Activated CD4-positive, alpha-beta T cell treated with anti-CD3 and anti-CD28 coated beads, Interleukin-10, Interleukin-2, amounts not matched to agents 100 ng/mL and 50 ng/mL, durations not matched to agents 16 hours and 8 hours (primary cell): ENCODE measurements at regions not wholly inside any gene's neighbourhood (a gene's known extent, or its start where the extent isn't known, plus 50 kb on each side); places are given as distances from the start of the nearest gene placed in this dataset.
"Not testable (repeated sequence)": the region's sequence is repeated elsewhere in the genome, so short reads cannot be mapped to it uniquely, and the experiment has no call there.

ENCODE experiments used
- DNase-seq: peaks from one replicate; pipeline ENCODE4 v3.0.0-alpha.2; 2020

DNA sequence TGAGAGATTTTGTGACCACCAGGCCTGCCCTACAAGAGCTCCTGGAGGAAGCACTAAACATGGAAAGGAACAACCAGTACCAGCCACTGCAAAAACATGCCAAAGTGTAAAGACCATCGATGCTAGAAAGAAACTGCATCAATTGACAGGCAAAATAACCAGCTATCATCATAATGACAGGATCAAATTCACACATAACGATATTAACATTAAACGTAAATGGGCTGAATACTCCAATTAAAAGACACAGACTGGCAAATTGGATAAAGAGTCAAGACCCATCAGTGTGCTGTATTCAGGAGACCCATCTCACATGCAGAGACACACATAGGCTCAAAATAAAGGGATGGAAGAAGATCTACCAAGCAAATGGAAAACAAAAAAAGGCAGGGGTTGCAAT, 182.4 kb downstream of the PRELID2 start:
- DNase-seq, result not testable (repeated sequence)

DNA sequence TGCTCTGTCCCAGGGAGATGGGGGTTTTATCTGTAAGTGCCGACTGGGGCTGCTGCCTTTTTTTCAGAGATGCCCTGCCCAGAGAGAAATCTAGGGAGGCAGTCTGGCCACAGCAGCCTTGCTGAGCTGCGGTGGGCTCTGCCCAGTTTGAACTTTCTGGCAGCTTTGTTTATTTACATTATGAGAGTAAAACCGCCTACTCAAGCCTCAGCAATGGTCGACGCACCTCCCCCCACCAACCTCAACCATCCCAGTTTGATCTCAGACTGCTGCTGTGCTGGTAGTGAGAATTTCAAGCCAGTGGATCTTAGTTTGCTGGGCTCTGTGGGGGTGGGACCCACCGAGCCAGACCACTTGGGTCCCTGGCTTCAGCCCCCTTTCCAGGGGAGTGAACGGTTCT, 188.0 kb downstream of the PRELID2 start:
- not testable (repeated sequence) for DNase-seq

DNA sequence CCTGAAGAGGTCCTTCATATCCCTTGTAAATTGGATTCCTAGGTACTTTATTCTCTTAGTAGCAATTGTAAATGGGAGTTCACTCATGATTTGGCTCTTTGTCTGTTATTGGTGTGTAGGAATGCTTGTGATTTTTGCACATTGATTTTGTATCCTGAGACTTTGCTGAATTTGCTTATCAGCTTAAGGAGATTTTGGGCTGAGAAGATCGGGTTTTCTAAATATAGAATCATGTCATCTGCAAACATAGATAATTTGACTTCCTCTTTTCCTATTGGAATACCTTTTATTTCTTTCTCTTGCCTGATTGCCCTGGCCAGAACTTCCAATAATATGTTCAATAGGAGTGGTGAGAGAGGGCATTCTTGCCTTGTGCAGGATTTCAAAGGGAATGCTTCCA, 191.9 kb downstream of the PRELID2 start:
- DNase-seq, result not testable (repeated sequence)

- DNase-seq, result no peak
These were observed 197.7 kb downstream of the PRELID2 start for GRCh38 chr5:145637396-145637795.

- DNase-seq, result no peak
These were observed 198.8 kb downstream of the PRELID2 start for GRCh38 chr5:145636371-145636770.

DNA sequence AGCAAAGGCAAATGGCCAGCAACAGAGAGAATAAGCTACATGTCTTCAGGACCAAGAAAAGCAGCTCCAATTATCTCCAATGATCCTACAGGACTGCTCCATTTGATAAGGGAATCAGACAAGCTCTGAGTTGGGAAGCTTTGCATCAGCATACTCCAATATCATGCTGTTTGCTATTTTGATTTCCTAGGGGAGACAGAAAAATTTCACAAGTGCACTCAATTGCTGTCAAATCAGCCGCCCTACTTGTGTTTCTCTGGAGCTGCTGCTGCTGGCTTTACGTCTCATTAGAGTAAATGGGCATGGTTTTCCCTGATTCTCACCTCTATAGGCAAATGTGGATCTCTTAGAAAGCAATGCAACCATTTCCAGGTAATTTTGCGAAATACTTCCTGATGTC, 201.7 kb downstream of the PRELID2 start:
- DNase-seq, result no peak

- DNase-seq, result no peak
These were observed 202.4 kb downstream of the PRELID2 start for GRCh38 chr5:145632701-145633100.

DNA sequence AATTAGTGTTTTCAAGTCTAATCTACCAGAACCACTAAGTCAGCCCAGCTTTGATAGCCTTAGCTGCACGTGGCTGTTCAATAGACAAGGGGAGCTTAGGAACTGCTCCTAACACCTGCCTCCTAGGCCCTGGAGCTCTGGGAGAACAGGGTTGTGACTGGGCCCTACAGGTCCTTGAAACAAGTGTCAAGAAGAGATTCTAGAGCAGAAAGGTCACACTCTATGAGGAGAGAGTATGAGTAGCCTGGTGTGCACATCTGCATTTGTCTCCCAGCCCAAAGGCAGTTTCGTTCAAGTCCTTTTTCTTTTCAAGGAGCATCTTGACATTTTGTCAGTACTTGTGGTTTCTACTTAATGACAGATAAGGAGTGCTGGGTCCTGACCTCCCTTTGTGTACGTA, 206.1 kb downstream of the PRELID2 start:
- DNase-seq, result no peak

GRCh38 chr5:145628525-145628924, 206.6 kb downstream of the PRELID2 start:
- DNase-seq, result no peak

DNA sequence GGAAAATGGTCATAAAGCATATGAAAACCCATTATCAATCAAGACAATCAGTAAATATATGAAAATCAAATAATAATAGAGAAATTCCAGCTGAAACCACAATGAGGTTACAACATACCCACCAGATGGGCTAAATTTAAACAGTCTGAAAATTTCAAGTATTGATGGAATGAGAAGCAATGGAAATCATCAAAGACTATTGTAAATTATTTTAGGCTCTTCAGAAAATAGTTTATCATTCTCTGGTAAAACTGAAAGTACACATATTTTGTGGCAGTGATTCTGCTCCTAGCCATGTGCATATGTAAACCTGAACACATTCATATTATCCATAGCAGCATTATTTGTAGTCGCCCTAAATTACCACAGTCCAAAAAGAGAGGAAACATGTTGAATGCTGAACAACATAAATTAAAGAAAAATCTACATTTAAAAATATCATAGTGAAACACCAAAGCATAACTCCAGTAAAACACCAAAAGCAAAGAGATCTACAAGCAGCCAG, 215.3 kb downstream of the PRELID2 start:
- no peak for DNase-seq

- DNase-seq, result not testable (repeated sequence)
These were observed 218.4 kb downstream of the PRELID2 start for GRCh38 chr5:145616739-145617138.

DNA sequence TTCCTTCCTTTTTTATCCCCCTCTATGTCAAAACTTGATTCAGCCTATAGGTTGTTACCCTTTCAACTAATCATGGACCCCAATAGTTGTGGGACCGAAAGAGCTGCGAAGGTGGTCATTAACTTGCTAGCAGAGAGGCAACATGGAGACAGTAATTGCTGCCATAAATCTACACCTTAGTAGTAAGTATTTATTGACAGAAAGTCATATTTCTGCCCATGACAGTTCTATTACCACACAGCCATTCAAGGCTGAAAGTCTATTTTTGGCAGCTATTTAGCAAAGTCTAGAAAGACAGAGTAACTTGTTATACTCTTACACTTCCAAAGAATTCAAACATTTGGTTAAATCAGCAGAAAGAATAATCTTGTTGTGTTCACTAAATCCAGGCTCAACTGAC, 236.2 kb downstream of the PRELID2 start:
- DNase-seq, result no peak

GRCh38 chr5:145598184-145598583, 237.0 kb downstream of the PRELID2 start:
- no peak for DNase-seq

- no peak for DNase-seq
These were observed 243.6 kb downstream of the PRELID2 start for GRCh38 chr5:145591578-145591977.

GRCh38 chr5:145589063-145589462, 246.1 kb downstream of the PRELID2 start:
- no peak for DNase-seq

DNA sequence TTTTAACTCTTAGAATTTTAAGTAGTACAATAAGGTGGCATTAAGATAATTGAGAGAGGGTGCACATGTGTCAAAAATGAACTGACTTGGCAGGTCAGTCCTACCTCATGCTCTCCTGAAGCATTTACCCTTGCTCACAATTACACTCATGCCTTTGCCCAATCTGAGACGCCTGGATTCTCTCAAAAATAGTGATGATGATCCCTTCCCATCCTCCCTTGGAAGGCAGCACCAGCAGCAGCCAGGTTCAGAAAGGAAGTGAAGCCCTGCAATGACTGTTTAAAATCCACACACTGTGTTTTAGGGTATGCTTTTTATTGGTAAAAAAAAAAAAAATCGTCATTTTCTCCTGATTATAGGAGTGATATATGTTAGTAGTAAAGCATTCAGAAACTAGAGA, 246.6 kb downstream of the PRELID2 start:
- DNase-seq, result no peak

DNA sequence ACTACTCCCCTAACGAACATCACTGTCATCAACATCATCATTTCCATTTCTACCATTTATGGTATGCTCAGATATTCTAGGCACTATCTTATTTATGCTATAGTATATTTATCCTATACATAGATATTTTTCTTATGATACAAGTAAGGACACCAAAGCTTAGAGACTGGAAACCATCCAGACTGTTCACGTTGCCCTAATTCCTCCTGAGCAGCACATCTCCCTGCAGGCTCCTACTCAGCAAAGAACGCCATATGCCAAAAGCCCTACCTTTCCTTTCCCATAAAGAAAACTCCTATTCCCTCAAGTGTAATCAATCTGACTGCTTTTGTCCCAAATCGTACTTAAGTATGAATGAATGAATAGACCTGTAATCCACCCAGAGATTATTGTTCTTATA, 247.0 kb downstream of the PRELID2 start:
- no peak for DNase-seq

- peak; percentile 66 for DNase-seq
These were observed 247.4 kb downstream of the PRELID2 start for GRCh38 chr5:145587710-145588109.

- DNase-seq, result no peak
These were observed 247.9 kb downstream of the PRELID2 start for GRCh38 chr5:145587308-145587672.

DNA sequence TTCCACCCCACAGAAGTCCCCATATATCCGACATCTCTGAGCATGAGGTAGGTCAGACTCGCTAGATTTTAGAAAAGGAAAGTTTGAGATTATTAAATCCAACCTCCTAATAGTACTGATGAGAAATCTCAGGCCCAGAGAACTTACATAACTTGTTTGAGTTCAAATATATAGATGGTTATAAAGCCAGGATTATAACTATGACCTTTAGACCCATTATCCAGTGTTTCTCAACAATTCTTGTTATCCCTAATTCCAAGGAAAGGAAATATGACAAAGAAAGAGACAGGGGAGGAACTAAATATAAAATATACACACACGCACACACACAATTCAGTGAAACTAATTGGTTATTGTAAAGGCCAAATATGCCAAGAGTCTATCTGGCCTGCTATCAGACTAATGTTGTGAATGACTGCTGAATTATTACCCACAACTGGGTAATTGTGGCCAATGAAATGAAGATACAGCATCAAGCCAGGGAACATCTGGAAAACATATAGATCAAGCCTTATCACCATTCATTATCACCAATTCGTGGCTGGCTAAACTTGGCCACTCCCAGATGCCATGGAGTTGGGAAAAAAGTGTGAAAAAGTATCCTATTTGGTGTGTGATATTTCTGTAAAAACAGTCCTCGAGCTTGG, 248.4 kb downstream of the PRELID2 start:
- no peak for DNase-seq

DNA sequence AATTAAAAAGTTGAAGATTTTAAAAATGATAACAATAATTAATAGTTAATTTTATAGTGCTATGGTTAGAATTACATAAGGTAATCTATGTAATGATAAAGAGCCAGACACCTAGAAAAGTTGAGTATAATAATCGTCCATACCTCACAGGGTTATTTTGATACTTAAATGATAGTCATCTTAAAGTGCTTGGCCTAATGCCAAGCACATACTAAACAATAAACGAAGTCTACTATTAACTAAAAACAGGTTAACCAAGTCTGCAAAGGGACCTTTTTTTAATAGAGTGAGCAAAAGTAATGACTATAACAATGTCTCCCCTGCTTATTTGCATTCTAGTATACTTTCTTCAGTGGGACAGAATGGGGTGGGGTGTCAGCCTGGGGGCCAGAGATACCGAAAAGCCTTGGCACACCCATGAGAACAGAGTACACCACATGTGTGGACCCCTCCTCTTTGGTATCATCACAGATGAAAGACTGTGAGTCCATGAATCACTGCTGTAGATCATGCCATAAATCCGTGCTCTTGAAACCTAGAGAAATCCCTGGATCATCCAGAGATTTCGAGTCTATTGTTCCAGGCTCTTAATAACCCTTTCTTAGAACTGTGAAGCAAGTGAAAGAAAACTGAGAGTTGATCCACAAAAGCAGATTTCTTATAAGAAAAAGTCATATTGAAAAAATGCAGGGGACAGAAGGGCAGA, 249.5 kb downstream of the PRELID2 start:
- no peak for DNase-seq

DNA sequence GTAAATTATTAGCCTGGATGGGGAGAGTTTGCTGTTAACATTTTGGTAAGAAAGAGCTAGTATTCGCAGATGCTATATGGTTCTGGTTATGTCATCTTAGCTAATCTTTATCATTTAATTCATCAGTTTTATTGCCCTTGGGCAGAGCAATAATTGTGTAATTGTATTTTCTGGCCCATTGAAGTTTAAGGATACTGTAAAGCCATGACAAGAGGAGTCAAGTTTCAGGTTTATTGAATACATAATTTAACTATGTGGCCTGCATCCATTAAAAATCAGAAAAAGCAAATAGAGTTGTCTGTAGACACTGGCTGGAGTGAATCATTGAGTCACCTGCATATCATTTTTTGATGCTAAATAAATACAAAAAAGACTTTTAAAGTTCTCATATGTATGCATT, 255.8 kb downstream of the PRELID2 start:
- DNase-seq, result no peak

- no peak for DNase-seq
These were observed 260.1 kb downstream of the PRELID2 start for GRCh38 chr5:145574889-145575573.

DNA sequence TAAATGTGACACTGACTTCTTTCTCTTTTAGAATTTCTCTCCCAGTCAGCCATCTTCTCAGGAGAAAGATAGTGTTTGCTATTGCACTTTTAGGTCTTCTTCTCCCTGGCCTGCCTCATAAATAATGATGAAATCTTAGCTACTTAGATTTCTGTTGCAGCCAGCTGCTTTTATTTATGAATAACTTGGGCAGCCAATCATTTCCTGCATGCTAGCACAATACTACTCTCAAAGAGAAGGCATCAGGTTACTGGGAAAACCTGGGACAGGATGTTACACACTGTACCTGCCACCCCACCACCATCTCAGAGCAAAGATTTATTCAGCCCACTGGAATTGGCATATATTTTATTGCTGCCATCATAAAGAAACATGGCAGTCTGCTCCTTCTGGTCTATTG, 266.6 kb downstream of the PRELID2 start:
- no peak for DNase-seq
